Hematopoietic multipotent progenitor cell treated with erythropoietin and hydrocortisone succinate and interleukin-3 and kit ligand, for 4 days (in vitro differentiated cells): ENCODE measurements at regions not wholly inside any gene's neighbourhood (a gene's known extent, or its start where the extent isn't known, plus 50 kb on each side); places are given as distances from the start of the nearest gene placed in this dataset.
"Not testable (repeated sequence)": the region's sequence is repeated elsewhere in the genome, so short reads cannot be mapped to it uniquely, and the experiment has no call there.

Experiments used
- DNase-seq: peaks from one replicate; pipeline ENCODE4 v3.0.0-alpha.2; 2015

DNA sequence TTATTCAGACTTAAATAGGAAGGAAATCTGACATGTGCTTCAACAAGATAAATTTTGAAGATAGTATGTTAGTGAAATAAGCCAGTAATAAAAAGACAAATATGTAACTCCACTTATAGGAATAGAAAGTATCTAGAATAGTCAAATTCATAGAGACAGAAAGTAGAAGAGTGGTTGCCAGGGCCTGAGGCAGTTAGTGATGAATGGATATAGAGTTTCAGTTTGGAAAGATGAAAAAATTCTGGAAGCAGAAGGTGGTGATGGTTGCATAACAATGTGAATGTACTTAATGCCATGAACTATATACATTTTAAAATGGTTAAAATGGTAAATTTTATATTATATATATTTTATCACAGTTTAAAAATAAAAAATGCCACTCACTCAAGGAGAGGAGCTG, 54.3 kb downstream of the HAND2 start:
- no peak for DNase-seq

DNA sequence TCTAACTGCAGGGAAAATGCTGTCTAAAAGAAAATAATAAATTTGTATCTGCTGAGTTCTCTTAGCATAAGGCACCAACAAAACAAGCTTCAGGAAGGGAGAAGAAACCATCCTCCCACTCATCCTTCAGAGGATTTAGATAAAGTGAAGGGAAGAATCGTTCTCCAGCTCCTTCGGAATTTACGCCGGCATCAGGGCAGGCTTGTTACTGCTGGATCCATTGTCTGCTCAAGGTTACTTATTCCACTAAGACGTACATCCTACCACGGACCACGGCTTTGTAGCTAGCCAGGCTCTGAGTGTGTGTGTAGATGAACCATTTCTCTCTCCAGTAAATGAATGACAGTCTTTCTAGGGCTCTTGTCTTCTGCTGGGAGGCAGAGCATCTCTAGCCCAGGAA, 60.4 kb downstream of the HAND2 start:
- DNase-seq: no peak

DNA sequence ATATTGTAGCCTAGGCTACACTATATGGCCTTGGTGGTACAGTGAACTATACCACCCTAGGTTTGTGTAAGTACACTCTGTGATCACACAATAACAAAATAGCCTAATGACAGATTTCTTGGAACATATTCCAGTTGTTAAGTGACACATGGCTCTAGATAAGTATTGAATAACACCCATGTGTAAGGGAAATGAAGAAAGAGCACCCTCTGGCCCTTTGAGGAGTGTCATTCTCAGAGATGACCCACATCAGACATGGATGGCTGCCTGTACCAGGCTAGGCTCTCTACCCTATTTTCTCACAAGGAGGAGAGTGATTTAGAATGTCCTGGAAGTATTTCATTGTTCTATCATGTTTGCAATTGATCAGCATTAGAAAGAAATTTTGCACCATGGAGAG, 61.7 kb downstream of the HAND2 start:
- no peak for DNase-seq

DNA sequence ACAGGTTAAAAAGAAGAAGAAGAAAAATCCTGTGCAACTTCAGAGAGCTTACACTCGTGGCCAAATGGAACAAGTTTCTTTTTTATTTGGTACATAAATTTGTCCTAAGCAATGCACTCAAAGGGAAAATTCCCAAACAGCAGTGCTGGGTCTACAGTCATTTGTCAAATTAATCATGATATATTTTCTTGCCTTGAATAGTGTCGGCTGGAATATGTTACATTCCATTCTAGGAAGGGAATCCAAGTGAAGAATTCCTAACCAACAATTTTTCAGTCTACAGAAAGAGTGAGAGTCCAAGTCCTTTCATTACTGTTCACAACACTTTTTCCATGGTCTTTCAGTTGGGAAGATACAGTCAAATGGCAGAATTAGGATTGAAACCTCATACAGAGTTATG, 63.9 kb downstream of the HAND2 start:
- DNase-seq: no peak

DNA sequence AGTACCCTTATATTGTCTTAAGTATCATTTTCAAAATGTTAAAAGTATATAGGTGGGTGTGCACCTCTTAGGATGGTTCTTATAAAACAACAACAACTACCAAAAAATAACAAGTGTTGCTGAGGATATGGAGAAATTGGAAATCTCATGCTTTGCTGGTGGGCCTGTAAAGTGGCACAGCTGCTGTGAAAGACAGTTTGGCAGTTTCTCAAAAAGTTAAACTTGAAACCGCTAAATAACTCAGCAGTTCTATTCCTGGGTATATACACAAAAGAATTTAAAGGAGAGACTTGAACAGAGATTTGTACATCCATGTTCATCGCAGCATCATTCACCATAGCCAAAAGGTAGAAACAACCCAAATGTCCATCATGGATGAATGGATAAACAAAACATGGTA, 65.5 kb downstream of the HAND2 start:
- DNase-seq: no peak

DNA sequence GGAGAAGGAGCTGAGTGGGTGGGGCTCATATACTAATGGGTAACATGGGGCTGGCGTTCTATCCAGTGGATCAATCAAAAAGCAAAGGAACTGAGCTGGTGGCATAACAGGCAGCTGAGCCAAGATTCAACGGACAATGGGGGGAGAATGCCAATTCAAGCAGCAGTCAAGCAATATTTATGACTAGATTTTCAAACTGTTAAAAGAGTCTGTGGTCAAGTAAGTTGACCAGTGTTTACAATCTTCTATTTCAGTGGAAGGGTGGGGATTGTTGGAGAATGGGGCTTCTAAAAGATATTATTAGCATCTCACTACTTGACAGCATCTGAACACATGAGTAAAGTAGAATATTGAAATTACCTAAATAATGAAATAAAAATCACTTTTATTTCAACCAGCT, 64.9 kb upstream of the SCRG1 start:
- DNase-seq: no peak

DNA sequence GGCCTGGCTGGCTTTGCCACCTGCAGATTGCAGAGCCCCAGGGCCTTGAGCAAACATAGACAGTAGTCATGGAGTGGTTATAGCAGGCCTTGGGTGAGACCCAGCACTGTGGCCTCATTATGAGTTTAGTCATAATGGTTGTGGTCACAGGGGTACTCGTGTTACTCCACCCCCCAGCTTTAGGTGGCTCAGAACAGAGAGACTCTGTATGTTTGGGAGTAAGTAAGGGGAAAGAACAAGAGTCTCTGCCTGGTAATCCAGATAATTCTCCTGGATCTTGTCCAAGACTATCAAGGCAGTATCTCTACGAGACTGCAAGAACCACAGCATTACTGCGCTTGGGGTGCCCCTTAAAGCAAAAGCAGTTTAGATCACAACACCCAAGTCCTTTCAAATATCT, 62.3 kb upstream of the SCRG1 start:
- DNase-seq: peak; percentile 87

DNA sequence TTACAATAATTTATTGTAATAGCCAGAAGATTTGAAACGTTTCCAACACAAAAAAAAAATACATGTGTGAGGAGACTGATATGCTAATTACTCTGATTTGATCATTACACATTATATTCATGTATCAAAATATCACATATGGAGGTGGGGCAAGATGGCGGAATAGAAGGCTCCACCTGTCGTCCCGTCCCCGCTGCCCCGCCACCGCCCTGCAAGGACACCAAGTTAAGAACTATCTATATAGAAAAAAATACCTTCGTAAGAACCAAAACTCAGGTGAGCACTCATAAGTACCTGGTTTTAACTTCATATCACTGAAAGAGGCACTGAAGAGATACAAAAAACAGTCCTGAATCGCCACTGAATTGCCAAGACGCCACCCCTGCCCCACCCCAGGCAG, 60.9 kb upstream of the SCRG1 start:
- no peak for DNase-seq

DNA sequence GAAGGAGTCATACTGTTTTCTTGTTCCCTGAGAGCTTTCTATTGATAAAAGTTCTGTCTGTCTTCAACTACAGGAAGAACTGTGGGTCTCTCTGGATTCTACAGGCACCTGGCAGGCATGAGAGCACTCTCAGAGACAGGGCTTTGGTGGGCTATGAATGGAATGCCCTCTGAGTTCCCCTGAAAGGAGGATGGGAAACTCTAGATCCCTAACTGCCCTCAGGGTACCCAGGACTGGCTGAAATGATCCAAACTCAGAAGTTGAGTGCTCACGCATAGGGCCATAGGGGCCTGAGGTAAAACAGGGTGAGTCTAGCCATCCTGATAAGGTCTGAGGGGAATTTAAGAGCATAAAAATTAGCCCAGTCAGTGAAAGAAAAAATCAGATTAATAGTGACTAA, 59.0 kb upstream of the SCRG1 start:
- no peak for DNase-seq

DNA sequence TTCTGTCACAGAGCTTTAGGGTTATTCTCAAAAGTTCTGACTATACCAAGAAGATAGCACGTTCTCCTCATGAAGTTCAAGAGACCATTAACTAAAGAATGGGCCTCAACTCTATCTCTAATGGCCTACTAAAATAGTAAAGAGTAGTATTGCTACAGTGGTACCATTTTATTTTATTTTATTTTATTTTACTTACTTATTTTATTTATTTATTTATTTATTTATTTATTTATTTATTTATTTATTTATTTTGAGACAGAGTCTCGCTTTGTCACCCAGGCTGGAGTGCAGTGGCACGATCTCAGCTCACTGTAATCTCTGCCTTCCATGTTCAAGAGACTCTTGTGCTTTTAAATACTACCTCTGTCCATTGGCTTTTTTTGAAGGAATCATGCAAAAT, 52.5 kb upstream of the SCRG1 start:
- not testable (repeated sequence) for DNase-seq

DNA sequence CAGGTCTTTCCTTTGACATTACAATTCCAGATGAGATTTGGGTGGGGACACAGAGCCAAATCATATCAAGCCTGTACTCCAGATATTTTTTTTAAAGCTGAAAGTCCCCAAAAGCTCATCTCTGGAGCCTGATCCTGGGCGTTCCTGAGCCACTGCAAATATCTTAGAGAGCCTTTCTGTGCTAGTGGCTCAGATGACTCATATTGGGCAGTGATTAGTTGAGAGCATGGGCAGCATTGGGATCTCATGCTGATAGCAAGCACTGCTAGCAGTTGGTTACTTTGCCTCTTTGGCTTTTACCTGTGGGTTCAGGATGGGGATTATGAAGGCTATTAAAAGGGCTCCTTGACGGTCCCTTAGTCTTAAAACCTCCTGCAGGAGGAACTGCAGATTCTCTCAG, 51.4 kb upstream of the SCRG1 start:
- no peak for DNase-seq

DNA sequence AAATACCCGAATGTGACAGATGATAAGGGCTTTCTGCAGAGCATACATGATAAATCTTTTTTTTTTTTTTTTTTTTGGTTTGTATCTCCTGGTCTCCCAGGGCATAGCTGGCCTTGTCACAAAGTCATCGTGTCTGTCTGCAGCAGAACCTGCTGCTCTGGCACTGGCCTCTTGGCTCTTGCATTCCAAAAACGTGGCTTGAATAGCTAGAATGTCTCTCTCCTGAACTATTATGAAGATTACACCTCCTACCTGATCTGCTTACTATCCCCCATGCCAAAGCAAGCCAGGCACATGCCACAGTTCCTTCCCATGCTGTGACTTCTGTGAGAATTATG, 50.4 kb upstream of the SCRG1 start:
- DNase-seq: peak; percentile 35

DNA sequence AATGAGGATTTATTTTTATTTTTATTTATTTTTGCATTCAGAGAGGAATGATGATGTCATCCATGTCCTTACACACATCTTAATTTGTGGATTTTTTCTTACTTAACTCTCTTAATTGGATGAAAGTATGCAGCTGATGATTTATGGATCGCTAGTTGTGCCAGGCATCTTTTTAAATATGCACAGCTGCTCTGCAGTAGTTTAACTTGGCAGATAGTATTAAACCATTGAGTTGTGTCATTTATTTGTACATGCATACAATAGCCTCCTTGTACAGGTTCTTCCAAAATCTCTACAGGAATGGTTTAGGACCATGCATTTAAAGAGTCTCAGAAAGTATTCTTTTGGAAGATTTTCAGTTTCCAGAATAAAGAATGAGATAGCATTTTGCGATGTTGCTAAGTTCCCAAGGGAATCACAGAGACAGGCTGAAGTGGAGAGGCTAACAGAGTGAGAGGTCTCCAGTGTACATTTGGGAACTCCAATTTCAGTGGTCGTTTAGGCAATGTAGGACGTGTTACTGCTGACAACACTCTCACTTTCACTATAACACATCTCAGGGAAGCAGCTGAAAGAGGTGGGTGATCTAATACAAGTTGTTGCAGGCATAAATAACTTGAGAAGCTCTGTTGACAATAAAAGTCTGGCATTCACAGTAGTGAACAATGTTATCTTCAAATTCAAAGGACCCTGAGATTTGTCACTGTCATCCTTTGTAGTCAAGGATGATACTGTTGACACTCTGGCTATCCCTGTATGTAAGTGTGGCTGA, 49.9 kb upstream of the SCRG1 start:
- DNase-seq: no peak
